Neural cell (in vitro differentiated cells): ENCODE measurements at regions not wholly inside any gene's neighbourhood (a gene's known extent, or its start where the extent isn't known, plus 50 kb on each side); places are given as distances from the start of the nearest gene placed in this dataset.

Source experiments
- H2AFZ ChIP-seq: fragments of 200-600, 300-800 bp; sonication (generic), shearing (Covaris generic); 2 replicates; pipeline ENCODE4 v1.6.0; 2014; ENCODE audit warnings: low read depth, mild to moderate bottlenecking, antibody characterized with exemption, low read length, moderate library complexity
- H3F3A ChIP-seq: fragments of 200-600 bp; shearing (Covaris generic); 2 replicates; pipeline ENCODE4 v1.6.1; 2016; ENCODE audit warnings: mild to moderate bottlenecking, moderate library complexity, mixed read lengths, antibody characterized with exemption, low read length; ENCODE audit not compliant: insufficient read depth, poor library complexity, severe bottlenecking
- H3K27ac ChIP-seq: fragments of 200-600, 300-800 bp; sonication (generic), shearing (Covaris generic); 2 replicates; pipeline ENCODE4 v1.5.1; 2014; ENCODE audit warnings: mild to moderate bottlenecking, low read length, moderate library complexity
- H3K27me3 ChIP-seq: fragments of 300-800, 200-600 bp; sonication (generic), shearing (Covaris generic); 2 replicates; pipeline ENCODE4 v1.6.0; 2014; ENCODE audit warnings: mild to moderate bottlenecking, low read depth, low read length, moderate library complexity; ENCODE audit not compliant: insufficient read depth
- H3K36me3 ChIP-seq: fragments of 300-800, 200-600 bp; sonication (generic), shearing (Covaris generic); 2 replicates; pipeline ENCODE4 v1.5.1; 2014; ENCODE audit warnings: mild to moderate bottlenecking, antibody characterized with exemption, low read length, moderate library complexity; ENCODE audit not compliant: insufficient read depth
- H3K4me2 ChIP-seq: fragments of 300-800, 200-600 bp; sonication (generic), shearing (Covaris generic); 2 replicates; pipeline ENCODE4 v1.6.0; 2014; ENCODE audit warnings: mild to moderate bottlenecking, low read length
- H3K4me3 ChIP-seq: fragments of 300-800, 200-600 bp; sonication (generic), shearing (Covaris generic); 2 replicates; pipeline ENCODE4 v1.5.1; 2014; ENCODE audit warnings: mild to moderate bottlenecking, low read length, moderate library complexity
- H3K79me2 ChIP-seq: fragments of 200-600 bp; shearing (Covaris generic); replicated peaks from 2 replicates; pipeline ENCODE4 v1.6.0; 2014; ENCODE audit warnings: mild to moderate bottlenecking, low read length, moderate library complexity; ENCODE audit not compliant: insufficient read depth
- H3K9ac ChIP-seq: fragments of 300-800, 200-600 bp; sonication (generic), shearing (Covaris generic); 2 replicates; pipeline ENCODE4 v1.6.1; 2016; ENCODE audit warnings: mild to moderate bottlenecking, low read length, mixed read lengths
- H3K9me2 ChIP-seq: fragments of 200-600 bp; shearing (Covaris generic); 2 replicates; pipeline ENCODE4 v1.6.1; 2016; ENCODE audit warnings: mild to moderate bottlenecking, low read length, mixed read lengths; ENCODE audit not compliant: insufficient read depth
- H3K9me3 ChIP-seq: fragments of 200-600, 300-800 bp; sonication (generic), shearing (Covaris generic); 2 replicates; pipeline ENCODE4 v1.6.1; 2016; ENCODE audit warnings: mild to moderate bottlenecking, mixed run types, low read length, moderate library complexity, mixed read lengths
- H4K20me1 ChIP-seq: fragments of 200-600 bp; shearing (Covaris generic); 2 replicates; pipeline ENCODE4 v1.6.1; 2016; ENCODE audit warnings: mild to moderate bottlenecking, mixed run types; ENCODE audit not compliant: insufficient read depth
- CTCF ChIP-seq: fragments of 450-650 bp; IDR thresholded peaks from 2 replicates; pipeline ENCODE4 v1.5.1; 2014; ENCODE audit warnings: antibody characterized with exemption, mild to moderate bottlenecking, moderate library complexity; ENCODE audit not compliant: poor library complexity, severe bottlenecking
- EP300 ChIP-seq: fragments of 450-650 bp; conservative IDR thresholded peaks from 2 replicates; pipeline ENCODE4 v1.6.1; 2014; ENCODE audit warnings: antibody characterized with exemption, mild to moderate bottlenecking, moderate library complexity; ENCODE audit not compliant: poor library complexity, severe bottlenecking
- EZH2 ChIP-seq: fragments of 200-600, 300-800 bp; shearing (Covaris generic), sonication (generic); IDR thresholded peaks from 2 replicates; pipeline ENCODE4 v1.6.1; 2014; ENCODE audit warnings: antibody characterized with exemption, low read length, borderline replicate concordance, mild to moderate bottlenecking; ENCODE audit not compliant: insufficient read depth, poor library complexity, severe bottlenecking
- MXI1 ChIP-seq: fragments of 450-650 bp; conservative IDR thresholded peaks from 2 replicates; pipeline ENCODE4 v1.6.1; 2014; ENCODE audit warnings: antibody characterized with exemption, mild to moderate bottlenecking; ENCODE audit not compliant: poor library complexity, severe bottlenecking
- POLR2AphosphoS5 ChIP-seq: IDR thresholded peaks from 2 replicates; pipeline ENCODE4 v1.6.1; 2012
- RAD21 ChIP-seq: fragments of 450-650 bp; conservative IDR thresholded peaks from 2 replicates; pipeline ENCODE4 v1.6.1; 2014; ENCODE audit warnings: antibody characterized with exemption, mild to moderate bottlenecking, moderate library complexity
- SMC3 ChIP-seq: fragments of 450-650 bp; conservative IDR thresholded peaks from 2 replicates; pipeline ENCODE4 v1.6.1; 2014; ENCODE audit warnings: antibody characterized with exemption, mild to moderate bottlenecking, moderate library complexity; ENCODE audit not compliant: poor library complexity
- TAF1 ChIP-seq: IDR thresholded peaks from 2 replicates; pipeline ENCODE4 v1.6.1; 2012; ENCODE audit warnings: low read depth
- TF ChIP-seq, protein P1 (sequence below): IDR thresholded peaks from 2 replicates; pipeline ENCODE4 v1.6.1; 2012; ENCODE audit warnings: borderline replicate concordance

- Histone ChIP-seq H3K9ac (no peak overlapping the region), H3K9me3 (no peaks in the 10 kb centered on the region), H3K4me3 (no peak overlapping the region), H3K9me2 (no peaks in the 10 kb centered on the region), H2AFZ (no peak overlapping the region), H3K4me2 (no peak overlapping the region), H3K36me3 (peaks cover 12% of the 10 kb centered on the region), H3K79me2 (peaks cover 16% of the 10 kb centered on the region), H4K20me1 (no peaks in the 10 kb centered on the region), H3K27ac (no peak overlapping the region), H3K27me3 (no peaks in the 10 kb centered on the region), H3F3A (no peaks in the 10 kb centered on the region)
- TF ChIP-seq RAD21 = no peak
- no peak for TF ChIP-seq MXI1
- TF ChIP-seq, protein P1, sequence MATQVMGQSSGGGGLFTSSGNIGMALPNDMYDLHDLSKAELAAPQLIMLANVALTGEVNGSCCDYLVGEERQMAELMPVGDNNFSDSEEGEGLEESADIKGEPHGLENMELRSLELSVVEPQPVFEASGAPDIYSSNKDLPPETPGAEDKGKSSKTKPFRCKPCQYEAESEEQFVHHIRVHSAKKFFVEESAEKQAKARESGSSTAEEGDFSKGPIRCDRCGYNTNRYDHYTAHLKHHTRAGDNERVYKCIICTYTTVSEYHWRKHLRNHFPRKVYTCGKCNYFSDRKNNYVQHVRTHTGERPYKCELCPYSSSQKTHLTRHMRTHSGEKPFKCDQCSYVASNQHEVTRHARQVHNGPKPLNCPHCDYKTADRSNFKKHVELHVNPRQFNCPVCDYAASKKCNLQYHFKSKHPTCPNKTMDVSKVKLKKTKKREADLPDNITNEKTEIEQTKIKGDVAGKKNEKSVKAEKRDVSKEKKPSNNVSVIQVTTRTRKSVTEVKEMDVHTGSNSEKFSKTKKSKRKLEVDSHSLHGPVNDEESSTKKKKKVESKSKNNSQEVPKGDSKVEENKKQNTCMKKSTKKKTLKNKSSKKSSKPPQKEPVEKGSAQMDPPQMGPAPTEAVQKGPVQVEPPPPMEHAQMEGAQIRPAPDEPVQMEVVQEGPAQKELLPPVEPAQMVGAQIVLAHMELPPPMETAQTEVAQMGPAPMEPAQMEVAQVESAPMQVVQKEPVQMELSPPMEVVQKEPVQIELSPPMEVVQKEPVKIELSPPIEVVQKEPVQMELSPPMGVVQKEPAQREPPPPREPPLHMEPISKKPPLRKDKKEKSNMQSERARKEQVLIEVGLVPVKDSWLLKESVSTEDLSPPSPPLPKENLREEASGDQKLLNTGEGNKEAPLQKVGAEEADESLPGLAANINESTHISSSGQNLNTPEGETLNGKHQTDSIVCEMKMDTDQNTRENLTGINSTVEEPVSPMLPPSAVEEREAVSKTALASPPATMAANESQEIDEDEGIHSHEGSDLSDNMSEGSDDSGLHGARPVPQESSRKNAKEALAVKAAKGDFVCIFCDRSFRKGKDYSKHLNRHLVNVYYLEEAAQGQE = no peak
- TF ChIP-seq EZH2 = no peak
- TF ChIP-seq CTCF = no peak
- no peak for TF ChIP-seq TAF1
- no peak for TF ChIP-seq SMC3
- TF ChIP-seq EP300 = no peak
- TF ChIP-seq POLR2AphosphoS5 = no peak
These were observed 434.1 kb upstream of the SEMA6D start for GRCh38 chr15:47283246-47283645.

- no peaks in the 10 kb centered on the region for H3F3A ChIP-seq
- H3K9me2 ChIP-seq = no peaks in the 10 kb centered on the region
- H3K27ac ChIP-seq = no peak overlapping the region
- no peak for TF ChIP-seq POLR2AphosphoS5
- no peak for TF ChIP-seq TAF1
- no peak for TF ChIP-seq EZH2
- no peak for TF ChIP-seq EP300
- TF ChIP-seq, protein P1 = no peak
- TF ChIP-seq RAD21 = no peak
- TF ChIP-seq CTCF = no peak
- TF ChIP-seq MXI1 = no peak
- no peak for TF ChIP-seq SMC3
- no peaks in the 10 kb centered on the region for H3K9me3 ChIP-seq
- H2AFZ ChIP-seq = no peak overlapping the region
- H3K9ac ChIP-seq = no peak overlapping the region
- no peak overlapping the region for H3K4me2 ChIP-seq
- H4K20me1 ChIP-seq = peaks cover under 1% of the 10 kb centered on the region
- H3K36me3 ChIP-seq = peaks cover 3% of the 10 kb centered on the region
- H3K4me3 ChIP-seq = no peak overlapping the region
- H3K27me3 ChIP-seq = no peaks in the 10 kb centered on the region
- peaks cover 16% of the 10 kb centered on the region for H3K79me2 ChIP-seq
These were observed 428.5 kb upstream of the SEMA6D start for GRCh38 chr15:47288794-47289193.
